HG03565 (cell line): ENCODE measurements at regions not wholly inside any gene's neighbourhood (a gene's known extent, or its start where the extent isn't known, plus 50 kb on each side); places are given as distances from the start of the nearest gene placed in this dataset.
"Not testable (repeated sequence)": the region's sequence is repeated elsewhere in the genome, so short reads cannot be mapped to it uniquely, and the experiment has no call there.

ENCODE experiments used
- ATAC-seq: cut with Tn5 transposase; IDR thresholded peaks from one replicate; pipeline ENCODE4 v1.9.1; 2021; ENCODE audit warnings: mild to moderate bottlenecking, moderate library complexity; ENCODE audit not compliant: unreplicated experiment

GRCh38 chr1:224029286-224030025 is 84.5 kb upstream of the FBXO28 start:
- peak; percentile 86 for ATAC-seq

GRCh38 chr1:224028802-224029201 is 85.1 kb upstream of the FBXO28 start:
- ATAC-seq: not testable (repeated sequence)

GRCh38 chr1:224023122-224023521 is 90.8 kb upstream of the FBXO28 start:
- ATAC-seq: not testable (repeated sequence)

GRCh38 chr1:224022249-224022970 is 91.5 kb upstream of the FBXO28 start:
- not testable (repeated sequence) for ATAC-seq

- not testable (repeated sequence) for ATAC-seq
Observed at GRCh38 chr1:224019866-224020265, 94.0 kb upstream of the FBXO28 start.

- not testable (repeated sequence) for ATAC-seq
Observed at GRCh38 chr1:224015782-224016181, 98.1 kb upstream of the FBXO28 start.

- no peak for ATAC-seq
Observed at GRCh38 chr1:224014330-224014649, 99.6 kb upstream of the FBXO28 start.

- not testable (repeated sequence) for ATAC-seq
Observed at GRCh38 chr1:224013626-224014329, 100.1 kb upstream of the FBXO28 start.

- ATAC-seq: not testable (repeated sequence)
Observed at GRCh38 chr1:224012807-224013434, 101.0 kb upstream of the FBXO28 start.

GRCh38 chr1:224012162-224012561 is 101.7 kb upstream of the FBXO28 start:
- ATAC-seq: not testable (repeated sequence)

- ATAC-seq: not testable (repeated sequence)
Observed at GRCh38 chr1:224011751-224012150, 102.2 kb upstream of the FBXO28 start.

GRCh38 chr1:224011153-224011552 is 102.8 kb upstream of the FBXO28 start:
- ATAC-seq: not testable (repeated sequence)

- not testable (repeated sequence) for ATAC-seq
Observed at GRCh38 chr1:224005973-224006372, 107.9 kb upstream of the FBXO28 start.

- not testable (repeated sequence) for ATAC-seq
Observed at GRCh38 chr1:224004552-224005315, 109.2 kb upstream of the FBXO28 start.

- ATAC-seq: not testable (repeated sequence)
Observed at GRCh38 chr1:224003896-224004295, 110.0 kb upstream of the FBXO28 start.

GRCh38 chr1:224001757-224002156 is 112.2 kb upstream of the FBXO28 start:
- ATAC-seq: not testable (repeated sequence)

GRCh38 chr1:223999761-224000160 is 114.2 kb upstream of the FBXO28 start:
- not testable (repeated sequence) for ATAC-seq

GRCh38 chr1:223998676-223999455 is 115.0 kb upstream of the FBXO28 start:
- ATAC-seq: not testable (repeated sequence)

- ATAC-seq: not testable (repeated sequence)
Observed at GRCh38 chr1:223996376-223996775, 117.5 kb upstream of the FBXO28 start.
